ENCODE measurements at regions not wholly inside any gene's neighbourhood (a gene's known extent, or its start where the extent isn't known, plus 50 kb on each side); places are given as distances from the start of the nearest gene placed in this dataset.

DNA sequence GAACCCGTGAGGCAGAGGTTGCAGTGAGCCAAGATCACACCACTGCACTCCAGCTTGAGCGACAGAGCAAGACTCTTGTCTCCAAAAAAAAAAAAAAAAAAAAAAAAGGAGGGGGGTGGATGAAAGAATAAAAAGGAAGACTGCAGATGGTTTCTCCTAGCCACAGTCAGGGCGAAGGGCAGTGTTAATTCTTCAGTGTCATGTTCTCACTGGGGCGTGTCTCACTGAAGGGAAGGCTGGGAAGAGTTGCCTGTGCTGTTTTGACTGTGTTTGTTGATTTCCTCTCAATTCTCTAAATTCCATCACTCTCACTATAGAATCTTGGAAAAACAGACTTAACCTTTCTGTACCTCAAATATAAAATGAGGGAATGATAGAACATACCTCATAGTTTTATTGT lies 71.6 kb upstream of the DHX15 start:
- TF ChIP-seq, protein P1, sequence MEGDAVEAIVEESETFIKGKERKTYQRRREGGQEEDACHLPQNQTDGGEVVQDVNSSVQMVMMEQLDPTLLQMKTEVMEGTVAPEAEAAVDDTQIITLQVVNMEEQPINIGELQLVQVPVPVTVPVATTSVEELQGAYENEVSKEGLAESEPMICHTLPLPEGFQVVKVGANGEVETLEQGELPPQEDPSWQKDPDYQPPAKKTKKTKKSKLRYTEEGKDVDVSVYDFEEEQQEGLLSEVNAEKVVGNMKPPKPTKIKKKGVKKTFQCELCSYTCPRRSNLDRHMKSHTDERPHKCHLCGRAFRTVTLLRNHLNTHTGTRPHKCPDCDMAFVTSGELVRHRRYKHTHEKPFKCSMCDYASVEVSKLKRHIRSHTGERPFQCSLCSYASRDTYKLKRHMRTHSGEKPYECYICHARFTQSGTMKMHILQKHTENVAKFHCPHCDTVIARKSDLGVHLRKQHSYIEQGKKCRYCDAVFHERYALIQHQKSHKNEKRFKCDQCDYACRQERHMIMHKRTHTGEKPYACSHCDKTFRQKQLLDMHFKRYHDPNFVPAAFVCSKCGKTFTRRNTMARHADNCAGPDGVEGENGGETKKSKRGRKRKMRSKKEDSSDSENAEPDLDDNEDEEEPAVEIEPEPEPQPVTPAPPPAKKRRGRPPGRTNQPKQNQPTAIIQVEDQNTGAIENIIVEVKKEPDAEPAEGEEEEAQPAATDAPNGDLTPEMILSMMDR (conservative IDR thresholded peaks at IDR 0.05; ENCODE audit: low read depth, low read length), result no peak
- no peak for TF ChIP-seq EZH2 (IDR thresholded peaks at IDR 0.05; ENCODE audit: low read length, unreplicated experiment)
- no peak for TF ChIP-seq EZH2phosphoT487 (IDR thresholded peaks at IDR 0.05; ENCODE audit: borderline replicate concordance, low read length)

All from PC-3 (cell line).